AG09319 (cell line): ENCODE measurements at regions not wholly inside any gene's neighbourhood (a gene's known extent, or its start where the extent isn't known, plus 50 kb on each side); places are given as distances from the start of the nearest gene placed in this dataset.

Experiments
- DNase-seq: peaks from one replicate; pipeline ENCODE4 v3.0.0-alpha.2; 2010; ENCODE audit warnings: low read depth; ENCODE audit errors: extremely low read depth
- CTCF ChIP-seq: IDR thresholded peaks from 2 replicates; pipeline ENCODE4 v1.5.1; 2011; ENCODE audit warnings: low read depth, mild to moderate bottlenecking, inconsistent platforms, low read length, moderate library complexity

- TF ChIP-seq CTCF: no peak
- DNase-seq: no peak
These were observed 715.0 kb downstream of the EFNB2 start for GRCh38 chr13:105820415-105820814.

- no peak for TF ChIP-seq CTCF
- no peak for DNase-seq
These were observed 718.0 kb downstream of the EFNB2 start for GRCh38 chr13:105817498-105817897.

- no peak for TF ChIP-seq CTCF
- DNase-seq: no peak
These were observed 718.5 kb downstream of the EFNB2 start for GRCh38 chr13:105816994-105817393.

GRCh38 chr13:105814902-105815250, 720.6 kb downstream of the EFNB2 start:
- no peak for DNase-seq
- no peak for TF ChIP-seq CTCF

GRCh38 chr13:105814219-105814901, 721.1 kb downstream of the EFNB2 start:
- DNase-seq: no peak
- no peak for TF ChIP-seq CTCF

GRCh38 chr13:105806628-105806920, 728.9 kb downstream of the EFNB2 start:
- DNase-seq: no peak
- no peak for TF ChIP-seq CTCF

GRCh38 chr13:105805892-105806627, 729.4 kb downstream of the EFNB2 start:
- no peak for DNase-seq
- no peak for TF ChIP-seq CTCF
